ENCODE measurements at regions not wholly inside any gene's neighbourhood (a gene's known extent, or its start where the extent isn't known, plus 50 kb on each side); places are given as distances from the start of the nearest gene placed in this dataset.

- TF ChIP-seq CTCF (IDR thresholded peaks at IDR 0.05) (no peak), POLR2A (IDR thresholded peaks at IDR 0.05) (no peak)
Observed at GRCh38 chr14:71214241-71214640, 307.0 kb downstream of the PCNX1 start.
